C4-2B (cell line): ENCODE measurements at regions not wholly inside any gene's neighbourhood (a gene's known extent, or its start where the extent isn't known, plus 50 kb on each side); places are given as distances from the start of the nearest gene placed in this dataset.

Experiments used
- ZFX ChIP-seq: fragments of 450-650 bp; IDR thresholded peaks from 2 replicates; pipeline ENCODE4 v1.6.1; 2017
- TF ChIP-seq, protein P1 (sequence below): fragments of 450-650 bp; conservative IDR thresholded peaks from 2 replicates; pipeline ENCODE4 v1.5.1; 2017; ENCODE audit warnings: mild to moderate bottlenecking

DNA sequence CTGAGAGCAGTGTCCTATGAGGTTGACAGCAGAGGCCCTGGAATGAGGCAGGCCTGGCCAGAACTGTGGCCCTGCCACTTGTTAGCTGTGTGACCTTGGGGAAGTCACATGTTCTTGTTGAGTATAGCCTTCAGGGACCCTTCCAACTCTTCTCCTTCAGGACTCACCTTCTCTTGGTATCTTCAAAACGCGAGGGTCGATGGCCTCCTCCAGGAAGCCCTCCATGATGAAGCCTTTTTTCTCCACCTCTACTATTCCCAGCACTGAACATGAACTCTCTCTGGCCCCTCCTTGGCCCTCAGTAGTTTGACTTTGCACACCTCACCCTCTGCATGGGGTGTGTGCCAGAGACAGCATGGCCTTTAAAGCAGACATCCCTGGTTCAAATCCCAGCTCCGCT is 195.1 kb upstream of the LINGO1 start:
- TF ChIP-seq, protein P1, sequence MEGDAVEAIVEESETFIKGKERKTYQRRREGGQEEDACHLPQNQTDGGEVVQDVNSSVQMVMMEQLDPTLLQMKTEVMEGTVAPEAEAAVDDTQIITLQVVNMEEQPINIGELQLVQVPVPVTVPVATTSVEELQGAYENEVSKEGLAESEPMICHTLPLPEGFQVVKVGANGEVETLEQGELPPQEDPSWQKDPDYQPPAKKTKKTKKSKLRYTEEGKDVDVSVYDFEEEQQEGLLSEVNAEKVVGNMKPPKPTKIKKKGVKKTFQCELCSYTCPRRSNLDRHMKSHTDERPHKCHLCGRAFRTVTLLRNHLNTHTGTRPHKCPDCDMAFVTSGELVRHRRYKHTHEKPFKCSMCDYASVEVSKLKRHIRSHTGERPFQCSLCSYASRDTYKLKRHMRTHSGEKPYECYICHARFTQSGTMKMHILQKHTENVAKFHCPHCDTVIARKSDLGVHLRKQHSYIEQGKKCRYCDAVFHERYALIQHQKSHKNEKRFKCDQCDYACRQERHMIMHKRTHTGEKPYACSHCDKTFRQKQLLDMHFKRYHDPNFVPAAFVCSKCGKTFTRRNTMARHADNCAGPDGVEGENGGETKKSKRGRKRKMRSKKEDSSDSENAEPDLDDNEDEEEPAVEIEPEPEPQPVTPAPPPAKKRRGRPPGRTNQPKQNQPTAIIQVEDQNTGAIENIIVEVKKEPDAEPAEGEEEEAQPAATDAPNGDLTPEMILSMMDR: no peak
- no peak for TF ChIP-seq ZFX
